OCI-LY1 (cell line): ENCODE measurements at regions not wholly inside any gene's neighbourhood (a gene's known extent, or its start where the extent isn't known, plus 50 kb on each side); places are given as distances from the start of the nearest gene placed in this dataset.

ENCODE experiments used
- H2AFZ ChIP-seq: fragments of 200-600 bp; sonication (generic), shearing (Covaris generic); 2 replicates; pipeline ENCODE4 v1.6.0; 2014; ENCODE audit warnings: antibody characterized with exemption, mild to moderate bottlenecking, low read length
- H3F3A ChIP-seq: fragments of 200-600 bp; sonication (generic), shearing (Covaris generic); 2 replicates; pipeline ENCODE4 v1.6.0; 2014; ENCODE audit warnings: mild to moderate bottlenecking, antibody characterized with exemption, low read length, moderate library complexity; ENCODE audit not compliant: insufficient read depth
- H3K27ac ChIP-seq: fragments of 200-600 bp; sonication (generic); 2 replicates; pipeline ENCODE4 v1.5.1; 2014; ENCODE audit warnings: low read length, mixed run types, mild to moderate bottlenecking, low read depth; ENCODE audit not compliant: poor library complexity, severe bottlenecking
- H3K27me3 ChIP-seq: fragments of 200-600 bp; sonication (generic); 2 replicates; pipeline ENCODE4 v1.6.0; 2014; ENCODE audit warnings: antibody characterized with exemption, mild to moderate bottlenecking, low read length, moderate library complexity; ENCODE audit not compliant: insufficient read depth
- H3K36me3 ChIP-seq: fragments of 200-600 bp; sonication (generic); 2 replicates; pipeline ENCODE4 v1.6.1; 2014; ENCODE audit warnings: mild to moderate bottlenecking, antibody characterized with exemption, low read length, moderate library complexity, mixed read lengths; ENCODE audit not compliant: insufficient read depth
- H3K4me1 ChIP-seq: fragments of 200-600 bp; sonication (generic); 2 replicates; pipeline ENCODE4 v1.5.1; 2014; ENCODE audit warnings: mild to moderate bottlenecking, low read length, moderate library complexity; ENCODE audit not compliant: insufficient read depth, severe bottlenecking
- H3K4me2 ChIP-seq: fragments of 200-600 bp; sonication (generic), shearing (Covaris generic); 2 replicates; pipeline ENCODE4 v1.6.1; 2014; ENCODE audit warnings: low read length
- H3K4me3 ChIP-seq: fragments of 200-600 bp; sonication (generic); 2 replicates; pipeline ENCODE4 v1.5.1; 2014; ENCODE audit warnings: low read length, low read depth, mild to moderate bottlenecking, mixed read lengths; ENCODE audit not compliant: poor library complexity, severe bottlenecking
- H3K79me2 ChIP-seq: fragments of 200-600 bp; shearing (Covaris generic); 2 replicates; pipeline ENCODE4 v1.6.1; 2016; ENCODE audit warnings: mixed run types, low read length, mixed read lengths; ENCODE audit not compliant: insufficient read depth
- H3K9ac ChIP-seq: fragments of 200-600 bp; sonication (generic), shearing (Covaris generic); 2 replicates; pipeline ENCODE4 v1.6.1; 2014; ENCODE audit warnings: mild to moderate bottlenecking, low read length, mixed read lengths
- H3K9me2 ChIP-seq: fragments of 200-600 bp; sonication (generic), shearing (Covaris generic); 2 replicates; pipeline ENCODE4 v1.6.1; 2014; ENCODE audit warnings: low read depth, mild to moderate bottlenecking, low read length, mixed read lengths
- H3K9me3 ChIP-seq: fragments of 200-600 bp; shearing (Covaris generic); 2 replicates; pipeline ENCODE4 v1.6.1; 2014; ENCODE audit warnings: low read length, mixed read lengths
- H4K20me1 ChIP-seq: fragments of 200-600 bp; sonication (generic), shearing (Covaris generic); 2 replicates; pipeline ENCODE4 v1.6.0; 2016; ENCODE audit warnings: mild to moderate bottlenecking, low read length; ENCODE audit not compliant: insufficient read depth
- EZH2 ChIP-seq: fragments of 200-600 bp; sonication (generic), shearing (Covaris generic); IDR thresholded peaks from 2 replicates; pipeline ENCODE4 v1.8.0; 2017; ENCODE audit warnings: borderline replicate concordance, mixed run types, mild to moderate bottlenecking, antibody characterized with exemption, low read length, moderate library complexity, mixed read lengths
- TF ChIP-seq, protein P1 (sequence below): fragments of 200-600 bp; sonication (generic), shearing (Covaris generic); IDR thresholded peaks from 2 replicates; pipeline ENCODE4 v1.5.1; 2017; ENCODE audit warnings: mild to moderate bottlenecking, antibody characterized with exemption, low read length, moderate library complexity, mixed read lengths

DNA sequence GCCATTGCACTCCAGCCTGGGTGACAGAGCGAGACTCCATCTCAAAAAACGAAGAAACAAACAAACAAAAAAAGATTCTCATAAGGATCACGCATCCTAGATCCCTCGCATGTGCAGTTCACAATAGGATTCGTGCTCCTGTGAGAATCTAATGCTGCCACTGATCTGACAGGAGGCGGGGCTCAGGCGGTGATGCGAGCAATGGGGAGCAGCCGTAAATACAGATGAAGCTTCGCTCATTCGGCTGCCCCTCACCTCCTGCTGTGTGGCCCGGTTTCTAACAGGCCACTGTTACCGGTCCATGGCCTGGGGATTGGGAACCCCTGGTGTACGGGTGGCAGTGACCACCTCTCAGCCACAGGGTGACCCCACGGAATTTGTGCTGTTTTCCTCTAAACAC lies 98.2 kb upstream of the MRI1 start:
- Histone ChIP-seq H3K4me1 (no peaks in the 10 kb centered on the region), H3K27ac (no peak overlapping the region), H3K9ac (no peak overlapping the region), H3F3A (no peaks in the 10 kb centered on the region), H3K4me2 (no peak overlapping the region), H3K4me3 (no peak overlapping the region), H4K20me1 (no peaks in the 10 kb centered on the region), H3K79me2 (no peaks in the 10 kb centered on the region), H2AFZ (no peak overlapping the region), H3K36me3 (no peaks in the 10 kb centered on the region), H3K27me3 (no peaks in the 10 kb centered on the region), H3K9me2 (no peaks in the 10 kb centered on the region), H3K9me3 (no peaks in the 10 kb centered on the region)
- TF ChIP-seq, protein P1, sequence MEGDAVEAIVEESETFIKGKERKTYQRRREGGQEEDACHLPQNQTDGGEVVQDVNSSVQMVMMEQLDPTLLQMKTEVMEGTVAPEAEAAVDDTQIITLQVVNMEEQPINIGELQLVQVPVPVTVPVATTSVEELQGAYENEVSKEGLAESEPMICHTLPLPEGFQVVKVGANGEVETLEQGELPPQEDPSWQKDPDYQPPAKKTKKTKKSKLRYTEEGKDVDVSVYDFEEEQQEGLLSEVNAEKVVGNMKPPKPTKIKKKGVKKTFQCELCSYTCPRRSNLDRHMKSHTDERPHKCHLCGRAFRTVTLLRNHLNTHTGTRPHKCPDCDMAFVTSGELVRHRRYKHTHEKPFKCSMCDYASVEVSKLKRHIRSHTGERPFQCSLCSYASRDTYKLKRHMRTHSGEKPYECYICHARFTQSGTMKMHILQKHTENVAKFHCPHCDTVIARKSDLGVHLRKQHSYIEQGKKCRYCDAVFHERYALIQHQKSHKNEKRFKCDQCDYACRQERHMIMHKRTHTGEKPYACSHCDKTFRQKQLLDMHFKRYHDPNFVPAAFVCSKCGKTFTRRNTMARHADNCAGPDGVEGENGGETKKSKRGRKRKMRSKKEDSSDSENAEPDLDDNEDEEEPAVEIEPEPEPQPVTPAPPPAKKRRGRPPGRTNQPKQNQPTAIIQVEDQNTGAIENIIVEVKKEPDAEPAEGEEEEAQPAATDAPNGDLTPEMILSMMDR: no peak
- TF ChIP-seq EZH2: no peak

DNA sequence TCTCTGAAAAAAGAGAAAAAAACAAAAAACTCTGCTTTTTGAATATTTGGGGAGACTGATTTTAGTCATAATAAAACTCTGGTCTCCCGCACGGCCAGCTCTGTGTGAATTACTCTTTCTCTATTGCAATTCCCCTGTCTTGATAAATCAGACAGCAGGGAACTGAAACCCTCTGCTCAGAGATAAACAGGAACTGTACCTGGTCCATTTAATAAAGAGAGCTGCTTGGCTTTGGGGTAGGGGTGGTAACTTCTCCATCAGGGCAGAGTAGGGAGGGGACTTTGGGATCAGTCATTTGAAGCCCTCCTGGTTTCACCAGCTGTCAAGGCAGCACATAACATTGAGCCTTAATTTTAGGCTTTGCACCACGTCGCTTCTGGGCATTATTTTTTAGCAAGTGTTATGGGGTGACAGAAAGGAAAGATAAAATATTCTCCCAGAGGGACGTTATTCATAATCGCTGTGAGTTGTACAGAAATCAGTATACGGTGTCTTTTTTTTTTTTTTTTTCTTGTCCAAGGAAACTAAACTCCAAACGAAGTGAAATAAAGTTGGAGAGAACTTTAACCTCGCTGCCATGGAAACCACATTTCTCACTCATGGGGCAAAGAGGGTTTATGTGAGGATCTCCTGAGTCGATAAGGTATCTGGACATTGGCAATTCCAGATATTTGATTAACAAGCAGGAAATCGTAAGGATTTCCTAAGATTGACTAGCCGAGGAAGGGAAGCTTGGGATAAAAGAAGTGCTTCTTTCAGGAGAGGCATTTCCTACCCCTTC lies 99.0 kb upstream of the MRI1 start:
- no peak overlapping the region for H2AFZ ChIP-seq
- no peak overlapping the region for H3K27ac ChIP-seq
- no peaks in the 10 kb centered on the region for H3F3A ChIP-seq
- H3K9me2 ChIP-seq: no peaks in the 10 kb centered on the region
- no peaks in the 10 kb centered on the region for H3K4me1 ChIP-seq
- H3K36me3 ChIP-seq: no peaks in the 10 kb centered on the region
- H3K4me3 ChIP-seq: no peak overlapping the region
- no peak overlapping the region for H3K4me2 ChIP-seq
- H3K9ac ChIP-seq: no peak overlapping the region
- TF ChIP-seq, protein P1: no peak
- TF ChIP-seq EZH2: no peak
- no peaks in the 10 kb centered on the region for H3K79me2 ChIP-seq
- no peaks in the 10 kb centered on the region for H4K20me1 ChIP-seq
- H3K9me3 ChIP-seq: no peaks in the 10 kb centered on the region
- no peaks in the 10 kb centered on the region for H3K27me3 ChIP-seq

DNA sequence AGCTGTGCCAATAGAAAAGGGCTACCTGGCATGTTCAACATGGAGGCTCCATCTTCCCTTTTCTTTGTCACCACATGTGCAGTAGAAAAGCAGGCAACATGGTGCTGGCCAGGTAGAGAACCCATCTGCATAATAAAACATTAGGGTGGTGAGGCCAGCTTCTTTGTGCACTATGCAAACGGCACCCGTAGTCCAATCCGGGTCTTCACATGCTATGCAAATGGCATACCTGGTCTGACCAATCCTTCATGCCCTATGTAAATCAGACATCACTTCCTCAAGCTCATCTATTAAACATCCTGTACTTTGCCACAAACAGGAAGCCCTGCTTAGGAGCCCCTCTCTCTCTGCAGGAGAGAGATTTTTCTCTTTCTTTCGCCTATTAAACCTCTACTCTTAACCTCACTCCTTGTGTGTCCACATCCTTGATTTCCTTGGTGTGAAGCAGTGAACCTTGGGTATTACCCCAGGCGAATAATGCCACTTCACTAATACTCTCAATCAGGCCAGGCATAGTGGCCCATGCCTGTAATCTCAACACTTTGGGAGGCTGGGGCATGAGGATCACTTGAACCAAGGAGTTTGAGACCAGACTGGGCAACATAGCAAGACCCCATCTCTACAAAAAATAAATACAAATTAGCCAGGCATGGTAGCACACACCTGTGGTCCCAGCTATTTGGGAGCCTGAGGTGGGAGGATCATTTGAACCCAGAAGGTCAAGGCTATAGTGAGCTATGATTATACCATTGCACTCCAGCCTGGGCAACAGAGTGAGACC lies 111.3 kb upstream of the MRI1 start:
- no peak for TF ChIP-seq EZH2
- TF ChIP-seq, protein P1: no peak
- Histone ChIP-seq H3K4me3 (no peak overlapping the region), H3K27me3 (no peaks in the 10 kb centered on the region), H4K20me1 (no peaks in the 10 kb centered on the region), H3K9me2 (no peaks in the 10 kb centered on the region), H3K4me1 (no peaks in the 10 kb centered on the region), H3K9me3 (no peaks in the 10 kb centered on the region), H2AFZ (no peak overlapping the region), H3K36me3 (no peaks in the 10 kb centered on the region), H3K27ac (no peak overlapping the region), H3K4me2 (no peak overlapping the region), H3K9ac (no peak overlapping the region), H3K79me2 (no peaks in the 10 kb centered on the region), H3F3A (no peaks in the 10 kb centered on the region)
